ENCODE measurements at regions not wholly inside any gene's neighbourhood (a gene's known extent, or its start where the extent isn't known, plus 50 kb on each side); places are given as distances from the start of the nearest gene placed in this dataset.

DNA sequence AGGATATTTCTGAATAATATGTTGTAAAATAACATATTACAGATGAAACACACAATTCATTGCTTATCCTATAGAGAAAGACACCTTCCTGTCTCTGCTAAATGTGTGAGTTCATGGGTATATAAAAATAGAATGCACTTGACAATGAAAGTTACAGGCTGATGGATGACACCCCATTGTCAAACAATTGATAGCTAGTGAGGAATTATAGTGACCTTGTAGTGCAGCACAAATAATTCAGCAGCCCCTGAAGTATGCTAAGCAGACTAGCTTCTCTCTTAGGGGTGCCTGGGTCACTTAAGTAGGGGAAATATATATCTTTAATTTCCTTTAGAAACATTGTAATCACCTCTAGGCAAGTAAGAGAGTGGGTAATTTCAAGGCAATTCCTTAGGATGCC lies 826.2 kb downstream of the CDH8 start:
- TF ChIP-seq, protein P1, sequence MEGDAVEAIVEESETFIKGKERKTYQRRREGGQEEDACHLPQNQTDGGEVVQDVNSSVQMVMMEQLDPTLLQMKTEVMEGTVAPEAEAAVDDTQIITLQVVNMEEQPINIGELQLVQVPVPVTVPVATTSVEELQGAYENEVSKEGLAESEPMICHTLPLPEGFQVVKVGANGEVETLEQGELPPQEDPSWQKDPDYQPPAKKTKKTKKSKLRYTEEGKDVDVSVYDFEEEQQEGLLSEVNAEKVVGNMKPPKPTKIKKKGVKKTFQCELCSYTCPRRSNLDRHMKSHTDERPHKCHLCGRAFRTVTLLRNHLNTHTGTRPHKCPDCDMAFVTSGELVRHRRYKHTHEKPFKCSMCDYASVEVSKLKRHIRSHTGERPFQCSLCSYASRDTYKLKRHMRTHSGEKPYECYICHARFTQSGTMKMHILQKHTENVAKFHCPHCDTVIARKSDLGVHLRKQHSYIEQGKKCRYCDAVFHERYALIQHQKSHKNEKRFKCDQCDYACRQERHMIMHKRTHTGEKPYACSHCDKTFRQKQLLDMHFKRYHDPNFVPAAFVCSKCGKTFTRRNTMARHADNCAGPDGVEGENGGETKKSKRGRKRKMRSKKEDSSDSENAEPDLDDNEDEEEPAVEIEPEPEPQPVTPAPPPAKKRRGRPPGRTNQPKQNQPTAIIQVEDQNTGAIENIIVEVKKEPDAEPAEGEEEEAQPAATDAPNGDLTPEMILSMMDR (IDR thresholded peaks at IDR 0.05; ENCODE audit: extremely low read depth, low read depth, low read length), result no peak
- no peak for DNase-seq (ENCODE audit: insufficient read length, low spot score, missing footprints)
- H3K79me2 ChIP-seq (ENCODE audit: insufficient read depth, low read length), result no peaks in the 10 kb centered on the region

GRCh38 chr16:61195006-61195405 lies 841.2 kb downstream of the CDH8 start:
- no peak overlapping the region for H3K27ac ChIP-seq (ENCODE audit: low read depth, low read length)
- H3K4me3 ChIP-seq (ENCODE audit: insufficient read depth, low read length), result no peak overlapping the region
- no peak for DNase-seq (ENCODE audit: insufficient read length, low spot score, missing footprints)
- TF ChIP-seq, protein P1 (IDR thresholded peaks at IDR 0.05; ENCODE audit: extremely low read depth, low read depth, low read length), result no peak
- no peak overlapping the region for H3K4me2 ChIP-seq (ENCODE audit: insufficient read depth, low read length)
- no peaks in the 10 kb centered on the region for H3K27me3 ChIP-seq (ENCODE audit: insufficient read depth, low read length)
- H2AFZ ChIP-seq (ENCODE audit: low read length), result no peak overlapping the region
- H3K36me3 ChIP-seq (ENCODE audit: insufficient read depth, low read length), result no peaks in the 10 kb centered on the region
- H3K79me2 ChIP-seq (ENCODE audit: insufficient read depth, low read length), result no peaks in the 10 kb centered on the region
- peaks cover 2% of the 10 kb centered on the region for H3K9me3 ChIP-seq (ENCODE audit: low read depth, low read length)
- no peaks in the 10 kb centered on the region for H4K20me1 ChIP-seq (ENCODE audit: insufficient read depth, low read length)
- no peaks in the 10 kb centered on the region for H3K4me1 ChIP-seq (ENCODE audit: insufficient read depth, low read length)

More for the DNA sequence above, 826.2 kb downstream of the CDH8 start:
- Histone ChIP-seq H3K9me3 (ENCODE audit: low read depth, low read length) (no peaks in the 10 kb centered on the region), H3K27me3 (ENCODE audit: insufficient read depth, low read length) (no peaks in the 10 kb centered on the region), H4K20me1 (ENCODE audit: insufficient read depth, low read length) (no peaks in the 10 kb centered on the region), H3K27ac (ENCODE audit: low read depth, low read length) (no peak overlapping the region), H3K4me2 (ENCODE audit: insufficient read depth, low read length) (no peak overlapping the region), H3K36me3 (ENCODE audit: insufficient read depth, low read length) (no peaks in the 10 kb centered on the region), H2AFZ (ENCODE audit: low read length) (no peak overlapping the region), H3K4me3 (ENCODE audit: insufficient read depth, low read length) (no peak overlapping the region), H3K4me1 (ENCODE audit: insufficient read depth, low read length) (no peaks in the 10 kb centered on the region)

- Histone ChIP-seq H3K4me2 (ENCODE audit: insufficient read depth, low read length) (no peak overlapping the region), H4K20me1 (ENCODE audit: insufficient read depth, low read length) (no peaks in the 10 kb centered on the region), H2AFZ (ENCODE audit: low read length) (no peak overlapping the region), H3K79me2 (ENCODE audit: insufficient read depth, low read length) (no peaks in the 10 kb centered on the region), H3K27ac (ENCODE audit: low read depth, low read length) (no peak overlapping the region), H3K4me3 (ENCODE audit: insufficient read depth, low read length) (no peak overlapping the region), H3K27me3 (ENCODE audit: insufficient read depth, low read length) (no peaks in the 10 kb centered on the region), H3K9me3 (ENCODE audit: low read depth, low read length) (peaks cover 2% of the 10 kb centered on the region), H3K36me3 (ENCODE audit: insufficient read depth, low read length) (no peaks in the 10 kb centered on the region), H3K4me1 (ENCODE audit: insufficient read depth, low read length) (no peaks in the 10 kb centered on the region)
- DNase-seq (ENCODE audit: insufficient read length, low spot score, missing footprints), result no peak
- TF ChIP-seq, protein P1 (IDR thresholded peaks at IDR 0.05; ENCODE audit: extremely low read depth, low read depth, low read length), result no peak
Measured at GRCh38 chr16:61194573-61194972, 841.7 kb downstream of the CDH8 start.

GRCh38 chr16:61182391-61182790 lies 853.8 kb downstream of the CDH8 start:
- Histone ChIP-seq H4K20me1 (ENCODE audit: insufficient read depth, low read length) (no peaks in the 10 kb centered on the region), H3K27ac (ENCODE audit: low read depth, low read length) (no peak overlapping the region), H3K4me3 (ENCODE audit: insufficient read depth, low read length) (no peak overlapping the region), H2AFZ (ENCODE audit: low read length) (no peak overlapping the region), H3K4me2 (ENCODE audit: insufficient read depth, low read length) (no peak overlapping the region), H3K27me3 (ENCODE audit: insufficient read depth, low read length) (no peaks in the 10 kb centered on the region), H3K79me2 (ENCODE audit: insufficient read depth, low read length) (no peaks in the 10 kb centered on the region), H3K4me1 (ENCODE audit: insufficient read depth, low read length) (no peaks in the 10 kb centered on the region), H3K9me3 (ENCODE audit: low read depth, low read length) (no peaks in the 10 kb centered on the region), H3K36me3 (ENCODE audit: insufficient read depth, low read length) (no peaks in the 10 kb centered on the region)
- TF ChIP-seq, protein P1 (IDR thresholded peaks at IDR 0.05; ENCODE audit: extremely low read depth, low read depth, low read length), result no peak
- no peak for DNase-seq (ENCODE audit: insufficient read length, low spot score, missing footprints)
